Endothelial cell of umbilical vein (primary cell): ENCODE measurements at regions not wholly inside any gene's neighbourhood (a gene's known extent, or its start where the extent isn't known, plus 50 kb on each side); places are given as distances from the start of the nearest gene placed in this dataset.

Source experiments
- BruUV-seq: library from RNA; stranded (reverse); fragments of 400-500 nt; replicated peaks from 2 replicates; lab custom pipeline; 2021; lab: Mats Ljungman, UMichigan
- CTCF ChIA-PET: fragments of 300-600, 350-600 bp; sonication (Branson Sonifier 250); formaldehyde crosslinking; loops from one replicate; lab custom pipeline; 2021; ENCODE audit warnings: antibody characterized with exemption, inconsistent platforms; lab: Charles Lee
- POLR2A ChIA-PET: fragments of 300-600, 350-600 bp; sonication (Branson Sonifier 250); formaldehyde crosslinking; loops from one replicate; lab custom pipeline; 2021; ENCODE audit warnings: antibody characterized with exemption, inconsistent platforms; lab: Charles Lee
- DNase-seq: peaks from one replicate; pipeline ENCODE4 v3.0.0-alpha.2; 2011; ENCODE audit warnings: low read depth, low spot score
- FAIRE-seq: peaks from 2 replicates; lab custom pipeline; 2011; peaks lifted over from hg19 to GRCh38; lab: Jason Lieb, UNC
- H2AFZ ChIP-seq: 2 replicates; pipeline ENCODE4 v1.6.0; 2012; ENCODE audit warnings: low read depth, low read length, control low read depth, inconsistent platforms
- H3K27ac ChIP-seq: 2 replicates; pipeline ENCODE4 v1.5.1; 2011; ENCODE audit warnings: low read depth, mild to moderate bottlenecking, control low read depth, low read length, moderate library complexity; ENCODE audit not compliant: insufficient read depth
- H3K27me3 ChIP-seq, 2 experiments: 2 replicates each; pipeline versions ENCODE4 v1.6.0 to v1.6.1; 2011; ENCODE audit warnings: low read length in 2 of 2, mixed read lengths in 1 of 2; ENCODE audit not compliant: control insufficient read depth in 2 of 2, insufficient read depth in 2 of 2
- H3K36me3 ChIP-seq, 2 experiments: 2 replicates in 1 of 2; 3 replicates in 1 of 2; pipeline ENCODE4 v1.5.1; 2011; ENCODE audit warnings: low read length in 2 of 2, mild to moderate bottlenecking in 1 of 2, moderate library complexity in 1 of 2; ENCODE audit not compliant: control insufficient read depth in 2 of 2, insufficient read depth in 2 of 2; ENCODE audit errors: extremely low read depth in 1 of 2
- H3K4me1 ChIP-seq: 3 replicates; pipeline ENCODE4 v1.5.1; 2011; ENCODE audit warnings: mild to moderate bottlenecking, low read length; ENCODE audit not compliant: control insufficient read depth, insufficient read depth; ENCODE audit errors: extremely low read depth
- H3K4me2 ChIP-seq: 2 replicates; pipeline ENCODE4 v1.6.1; 2011; ENCODE audit warnings: low read length, control low read depth, mixed read lengths; ENCODE audit not compliant: insufficient read depth
- H3K4me3 ChIP-seq, 3 experiments: fragments of 200-600 bp in 1 of 3; sonication (generic), shearing (Covaris generic) in 1 of 3; replicated peaks in 1 of 3; 2 replicates each; pipeline ENCODE4 v1.5.1; 2011 to 2016; ENCODE audit warnings: control low read depth in 3 of 3, low read length in 3 of 3, mild to moderate bottlenecking in 2 of 3, inconsistent platforms in 1 of 3, low read depth in 1 of 3, moderate library complexity in 1 of 3; ENCODE audit not compliant: insufficient read depth in 1 of 3
- H3K79me2 ChIP-seq: 2 replicates; pipeline ENCODE4 v1.6.0; 2012; ENCODE audit warnings: low read length, inconsistent platforms; ENCODE audit not compliant: control insufficient read depth, insufficient read depth
- H3K9ac ChIP-seq: replicated peaks from 2 replicates; pipeline ENCODE3; 2011; ENCODE audit warnings: low read length, control low read depth; ENCODE audit not compliant: insufficient read depth; ENCODE audit errors: extremely low read depth
- H3K9me1 ChIP-seq: replicated peaks from 3 replicates; pipeline ENCODE4 v1.6.0; 2011; ENCODE audit warnings: mild to moderate bottlenecking, low read length; ENCODE audit not compliant: control insufficient read depth, insufficient read depth; ENCODE audit errors: extremely low read depth
- H3K9me3 ChIP-seq: replicated peaks from 2 replicates; pipeline ENCODE4 v1.5.1; 2012; ENCODE audit warnings: low read length, inconsistent platforms; ENCODE audit not compliant: control insufficient read depth, insufficient read depth
- H4K20me1 ChIP-seq: replicated peaks from 2 replicates; pipeline ENCODE3; 2011; ENCODE audit warnings: mild to moderate bottlenecking, low read length; ENCODE audit not compliant: control insufficient read depth, insufficient read depth; ENCODE audit errors: extremely low read depth
- EZH2 ChIP-seq: IDR thresholded peaks from 2 replicates; pipeline ENCODE4 v1.6.1; 2012; ENCODE audit warnings: borderline replicate concordance, low read depth, mild to moderate bottlenecking, moderate library complexity, low read length, inconsistent platforms; ENCODE audit not compliant: severe bottlenecking
- FOS ChIP-seq: IDR thresholded peaks from 2 replicates; pipeline ENCODE4 v1.6.1; 2011; ENCODE audit warnings: mild to moderate bottlenecking, low read length, moderate library complexity, borderline replicate concordance; ENCODE audit not compliant: insufficient read depth
- GATA2 ChIP-seq: IDR thresholded peaks from 2 replicates; pipeline ENCODE4 v1.7.0; 2011; ENCODE audit warnings: low read depth, mild to moderate bottlenecking, moderate library complexity, mixed read lengths, low read length; ENCODE audit not compliant: insufficient read length, insufficient read depth
- JUN ChIP-seq: IDR thresholded peaks from 2 replicates; pipeline ENCODE4 v1.6.1; 2011; ENCODE audit warnings: borderline replicate concordance, low read depth; ENCODE audit not compliant: insufficient read length, insufficient read depth
- MYC ChIP-seq: IDR thresholded peaks from one replicate; pipeline ENCODE4 v1.6.1; 2011; ENCODE audit warnings: mild to moderate bottlenecking, low read depth, low read length
- POLR2A ChIP-seq: IDR thresholded peaks from 2 replicates; pipeline ENCODE4 v1.6.1; 2012; ENCODE audit warnings: low read depth, mild to moderate bottlenecking, control low read depth, low read length
- POLR2AphosphoS5 ChIP-seq: IDR thresholded peaks from 2 replicates; pipeline ENCODE4 v1.6.1; 2012; ENCODE audit warnings: low read depth, mild to moderate bottlenecking, control low read depth, low read length, moderate library complexity; ENCODE audit not compliant: insufficient read depth
- dilution Hi-C: fragments of 300-500 bp; cut with MboI; formaldehyde crosslinking; loops from one replicate; pipeline ENCODE4 v1.15.0; 2019; ENCODE audit warnings: low sequenced_read_pairs; ENCODE audit not compliant: extremely low pct_ligation_motif_present
- intact Hi-C: fragments of 100-400 bp; cut with micrococcal nuclease; formaldehyde crosslinking; loops from one replicate; pipeline ENCODE4 v1.10.0; 2022
- TF ChIP-seq, protein P1 (sequence below), 2 donors: IDR thresholded peaks; 1 replicate in 1 of 2; 2 replicates in 1 of 2; pipeline ENCODE4 v1.5.1; 2011; ENCODE audit warnings: low read length in 2 of 2, mild to moderate bottlenecking in 2 of 2, moderate library complexity in 2 of 2, control low read depth in 1 of 2, inconsistent platforms in 1 of 2, low read depth in 1 of 2; ENCODE audit not compliant: insufficient read depth in 1 of 2; ENCODE audit errors: extremely low read depth in 1 of 2
- TF ChIP-seq, protein P2 (sequence below): IDR thresholded peaks from 2 replicates; pipeline ENCODE4 v1.6.1; 2011; ENCODE audit not compliant: insufficient read depth, insufficient read length

DNA sequence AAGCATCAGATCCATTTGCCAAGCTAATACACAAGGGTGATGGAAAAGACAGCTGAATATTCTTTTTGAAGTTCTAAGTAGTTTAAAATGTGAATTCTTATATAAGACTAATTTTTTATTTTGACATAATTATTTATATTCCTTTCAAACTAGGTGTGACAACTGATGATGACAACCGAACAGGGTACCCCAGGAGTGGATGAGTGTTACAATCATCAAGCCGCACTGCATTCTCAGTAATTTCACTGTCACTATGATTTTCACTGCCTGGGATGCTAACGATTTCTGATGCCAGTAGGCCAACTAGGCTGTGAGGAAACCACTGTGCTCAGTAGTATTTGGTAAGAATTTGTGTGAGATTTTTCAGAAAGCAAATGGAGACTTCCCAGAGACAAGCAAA lies 317.5 kb downstream of the ARAP2 start:
- dilution Hi-C loops (no loop called here), intact Hi-C loops (no loop called here)
- no peaks in the 10 kb centered on the region for H3K27me3 ChIP-seq
- TF ChIP-seq POLR2A (no peak), MYC (no peak), EZH2 (no peak), FOS (no peak), JUN (no peak), POLR2AphosphoS5 (no peak), GATA2 (no peak)
- TF ChIP-seq, protein P1, sequence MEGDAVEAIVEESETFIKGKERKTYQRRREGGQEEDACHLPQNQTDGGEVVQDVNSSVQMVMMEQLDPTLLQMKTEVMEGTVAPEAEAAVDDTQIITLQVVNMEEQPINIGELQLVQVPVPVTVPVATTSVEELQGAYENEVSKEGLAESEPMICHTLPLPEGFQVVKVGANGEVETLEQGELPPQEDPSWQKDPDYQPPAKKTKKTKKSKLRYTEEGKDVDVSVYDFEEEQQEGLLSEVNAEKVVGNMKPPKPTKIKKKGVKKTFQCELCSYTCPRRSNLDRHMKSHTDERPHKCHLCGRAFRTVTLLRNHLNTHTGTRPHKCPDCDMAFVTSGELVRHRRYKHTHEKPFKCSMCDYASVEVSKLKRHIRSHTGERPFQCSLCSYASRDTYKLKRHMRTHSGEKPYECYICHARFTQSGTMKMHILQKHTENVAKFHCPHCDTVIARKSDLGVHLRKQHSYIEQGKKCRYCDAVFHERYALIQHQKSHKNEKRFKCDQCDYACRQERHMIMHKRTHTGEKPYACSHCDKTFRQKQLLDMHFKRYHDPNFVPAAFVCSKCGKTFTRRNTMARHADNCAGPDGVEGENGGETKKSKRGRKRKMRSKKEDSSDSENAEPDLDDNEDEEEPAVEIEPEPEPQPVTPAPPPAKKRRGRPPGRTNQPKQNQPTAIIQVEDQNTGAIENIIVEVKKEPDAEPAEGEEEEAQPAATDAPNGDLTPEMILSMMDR (IDR thresholded peaks at IDR 0.05; ENCODE audit: extremely low read depth in 1 of 2, insufficient read depth in 1 of 2, low read depth in 1 of 2, low read length in 2 of 2) = no peak
- TF ChIP-seq, protein P2, sequence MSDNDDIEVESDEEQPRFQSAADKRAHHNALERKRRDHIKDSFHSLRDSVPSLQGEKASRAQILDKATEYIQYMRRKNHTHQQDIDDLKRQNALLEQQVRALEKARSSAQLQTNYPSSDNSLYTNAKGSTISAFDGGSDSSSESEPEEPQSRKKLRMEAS = no peak
- DNase-seq = no peak
- H3K27ac ChIP-seq = no peak overlapping the region
- no peak overlapping the region for H2AFZ ChIP-seq
- H4K20me1 ChIP-seq = no peaks in the 10 kb centered on the region
- BruUV-seq = no TSS peak
- no peaks in the 10 kb centered on the region for H3K79me2 ChIP-seq
- H3K9me3 ChIP-seq = no peaks in the 10 kb centered on the region
- H3K9me1 ChIP-seq = no peaks in the 10 kb centered on the region
- H3K4me1 ChIP-seq = no peaks in the 10 kb centered on the region
- POLR2A ChIA-PET = no interaction called here
- no peak overlapping the region for H3K9ac ChIP-seq
- FAIRE-seq = no peak
- H3K4me3 ChIP-seq = no peak overlapping the region
- CTCF ChIA-PET = no interaction called here
- no peaks in the 10 kb centered on the region for H3K36me3 ChIP-seq
- H3K4me2 ChIP-seq = no peak overlapping the region
